Stimulated activated CD4-positive, alpha-beta T cell treated with anti-CD3 and anti-CD28 coated beads, Interleukin-15, amount 100 ng/mL, for 1 hour (primary cell): ENCODE measurements at regions not wholly inside any gene's neighbourhood (a gene's known extent, or its start where the extent isn't known, plus 50 kb on each side); places are given as distances from the start of the nearest gene placed in this dataset.
"Not testable (repeated sequence)": the region's sequence is repeated elsewhere in the genome, so short reads cannot be mapped to it uniquely, and the experiment has no call there.

Experiments used
- DNase-seq, 2 donors: peaks; one replicate each; pipeline ENCODE4 v3.0.0-alpha.2; 2020; ENCODE audit warnings: low read depth in 1 of 2, low spot score in 1 of 2

GRCh38 chr5:6321078-6321477 lies 57.3 kb downstream of the MED10 start:
- DNase-seq, result no peak

- no peak for DNase-seq
Measured at GRCh38 chr5:6319116-6319515, 59.2 kb downstream of the MED10 start.

- no peak for DNase-seq
Measured at GRCh38 chr5:6317116-6317798, 61.1 kb downstream of the MED10 start.

- DNase-seq, result no peak
Measured at GRCh38 chr5:6315580-6315979, 62.8 kb downstream of the MED10 start.

GRCh38 chr5:6311568-6312501 lies 66.5 kb downstream of the MED10 start:
- no peak for DNase-seq

GRCh38 chr5:6309949-6310348 lies 68.4 kb downstream of the MED10 start:
- DNase-seq, result no peak

GRCh38 chr5:6308683-6309082 lies 69.7 kb downstream of the MED10 start:
- no peak for DNase-seq

- no peak for DNase-seq
Measured at GRCh38 chr5:6307304-6307703, 71.0 kb downstream of the MED10 start.

- DNase-seq, result no peak
Measured at GRCh38 chr5:6305853-6306252, 72.5 kb downstream of the MED10 start.

GRCh38 chr5:6302684-6303083 lies 75.7 kb downstream of the MED10 start:
- DNase-seq, result no peak

- no peak for DNase-seq
Measured at GRCh38 chr5:6302075-6302474, 76.3 kb downstream of the MED10 start.

GRCh38 chr5:6296524-6296923 lies 81.8 kb downstream of the MED10 start:
- no peak for DNase-seq

- no peak for DNase-seq
Measured at GRCh38 chr5:6291961-6292360, 86.4 kb downstream of the MED10 start.

- DNase-seq, result no peak
Measured at GRCh38 chr5:6289239-6289638, 89.1 kb downstream of the MED10 start.

GRCh38 chr5:6287176-6287575 lies 91.2 kb downstream of the MED10 start:
- no peak for DNase-seq

- no peak for DNase-seq
Measured at GRCh38 chr5:6286404-6286803, 91.9 kb downstream of the MED10 start.

- DNase-seq, result not testable (repeated sequence)
Measured at GRCh38 chr5:6284491-6284890, 93.9 kb downstream of the MED10 start.

- no peak for DNase-seq
Measured at GRCh38 chr5:6282352-6282751, 96.0 kb downstream of the MED10 start.

GRCh38 chr5:6281818-6282217 lies 96.5 kb downstream of the MED10 start:
- DNase-seq, result no peak

GRCh38 chr5:6280425-6281100 lies 97.8 kb downstream of the MED10 start:
- DNase-seq, result no peak

GRCh38 chr5:6279607-6280006 lies 98.7 kb downstream of the MED10 start:
- no peak for DNase-seq
